ENCODE measurements at regions not wholly inside any gene's neighbourhood (a gene's known extent, or its start where the extent isn't known, plus 50 kb on each side); places are given as distances from the start of the nearest gene placed in this dataset.

- Mint-ChIP-seq H3K4me3 (no peak overlapping the region), H3K27me3 (ENCODE audit: insufficient read depth) (peaks cover 14% of the 10 kb centered on the region), H3K4me1 (ENCODE audit: low read depth) (no peaks in the 10 kb centered on the region), H3K27ac (no peak overlapping the region), H3K36me3 (ENCODE audit: low read depth) (no peaks in the 10 kb centered on the region), H3K9me3 (no peaks in the 10 kb centered on the region; the same call in 1 of the 2 replicates)
- TF ChIP-seq CTCF (IDR thresholded peaks at IDR 0.05): no peak
- DNase-seq: no peak
Measured at GRCh38 chr2:8462899-8463648, 218.8 kb upstream of the ID2 start.

- no peaks in the 10 kb centered on the region; the same call in 1 of the 2 replicates for H3K9me3 Mint-ChIP-seq
- no peak for TF ChIP-seq CTCF (IDR thresholded peaks at IDR 0.05)
- H3K4me1 Mint-ChIP-seq (ENCODE audit: low read depth): no peaks in the 10 kb centered on the region
- no peak for DNase-seq
- H3K36me3 Mint-ChIP-seq (ENCODE audit: low read depth): no peaks in the 10 kb centered on the region
- H3K27ac Mint-ChIP-seq: no peak overlapping the region
- H3K4me3 Mint-ChIP-seq: no peak overlapping the region
- H3K27me3 Mint-ChIP-seq (ENCODE audit: insufficient read depth): peaks cover 21% of the 10 kb centered on the region
Measured at GRCh38 chr2:8465560-8465959, 216.3 kb upstream of the ID2 start.

- no peak for DNase-seq
- Mint-ChIP-seq H3K36me3 (ENCODE audit: low read depth) (no peaks in the 10 kb centered on the region), H3K9me3 (no peaks in the 10 kb centered on the region)
Measured at GRCh38 chr2:8469709-8470493, 212.0 kb upstream of the ID2 start.

GRCh38 chr2:8472545-8473323 is 209.1 kb upstream of the ID2 start:
- Mint-ChIP-seq H3K36me3 (ENCODE audit: low read depth) (no peaks in the 10 kb centered on the region), H3K4me3 (no peak overlapping the region), H3K9me3 (no peaks in the 10 kb centered on the region), H3K27me3 (ENCODE audit: insufficient read depth) (peaks cover 31% of the 10 kb centered on the region), H3K4me1 (ENCODE audit: low read depth) (no peaks in the 10 kb centered on the region), H3K27ac (no peak overlapping the region)
- no peak for DNase-seq
- no peak for TF ChIP-seq CTCF (IDR thresholded peaks at IDR 0.05)

More at GRCh38 chr2:8469709-8470493, 212.0 kb upstream of the ID2 start:
- peaks cover 25% of the 10 kb centered on the region for H3K27me3 Mint-ChIP-seq (ENCODE audit: insufficient read depth)
- no peak overlapping the region for H3K27ac Mint-ChIP-seq
- H3K4me3 Mint-ChIP-seq: no peak overlapping the region
- no peaks in the 10 kb centered on the region for H3K4me1 Mint-ChIP-seq (ENCODE audit: low read depth)
- TF ChIP-seq CTCF (IDR thresholded peaks at IDR 0.05): no peak

- H3K36me3 Mint-ChIP-seq (ENCODE audit: low read depth): no peaks in the 10 kb centered on the region
- H3K27me3 Mint-ChIP-seq (ENCODE audit: insufficient read depth): peaks cover 26% of the 10 kb centered on the region
- no peak overlapping the region for H3K27ac Mint-ChIP-seq
- no peak for DNase-seq
- TF ChIP-seq CTCF (IDR thresholded peaks at IDR 0.05): no peak
- H3K4me3 Mint-ChIP-seq: no peak overlapping the region
- H3K9me3 Mint-ChIP-seq: no peaks in the 10 kb centered on the region
- no peaks in the 10 kb centered on the region for H3K4me1 Mint-ChIP-seq (ENCODE audit: low read depth)
Measured at GRCh38 chr2:8475349-8476031, 206.4 kb upstream of the ID2 start.

All from HFFc6 (cell line).